T-helper 1 cell treated with Interleukin-12 subunit alpha and Interleukin-12 subunit beta and Interleukin-4 antibody, amounts not matched to agents 30 ng/mL and 1 ng/mL, for 36 hours (primary cell): ENCODE measurements at regions not wholly inside any gene's neighbourhood (a gene's known extent, or its start where the extent isn't known, plus 50 kb on each side); places are given as distances from the start of the nearest gene placed in this dataset.
"Not testable (repeated sequence)": the region's sequence is repeated elsewhere in the genome, so short reads cannot be mapped to it uniquely, and the experiment has no call there.

Source experiments
- intact Hi-C: fragments of 100-400 bp; cut with micrococcal nuclease; formaldehyde crosslinking; loops from one replicate; pipeline ENCODE4 v1.15.1; 2024

GRCh38 chr11:69869311-69869939, 50.2 kb upstream of the FGF3 start:
- intact Hi-C loops = no loop called here

- intact Hi-C loops = no loop called here
These were observed 51.5 kb upstream of the FGF3 start for GRCh38 chr11:69870766-69871165.

GRCh38 chr11:69873166-69874077, 54.2 kb upstream of the FGF3 start:
- intact Hi-C loops = no loop called here

GRCh38 chr11:69874178-69874983, 55.2 kb upstream of the FGF3 start:
- intact Hi-C loops = no loop called here

GRCh38 chr11:69874984-69875624, 55.9 kb upstream of the FGF3 start:
- intact Hi-C loops = no loop called here

- intact Hi-C loops = no loop called here
These were observed 56.8 kb upstream of the FGF3 start for GRCh38 chr11:69876013-69876412.

GRCh38 chr11:69877235-69877634, 58.0 kb upstream of the FGF3 start:
- intact Hi-C loops = no loop called here

GRCh38 chr11:69877704-69878103, 58.5 kb upstream of the FGF3 start:
- intact Hi-C loops = not testable (repeated sequence)

- intact Hi-C loops = no loop called here
These were observed 59.1 kb upstream of the FGF3 start for GRCh38 chr11:69878144-69878883.

- intact Hi-C loops = no loop called here
These were observed 59.9 kb upstream of the FGF3 start for GRCh38 chr11:69878927-69879728.

GRCh38 chr11:69879729-69880005, 60.5 kb upstream of the FGF3 start:
- intact Hi-C loops = no loop called here

GRCh38 chr11:69880041-69880825, 61.0 kb upstream of the FGF3 start:
- intact Hi-C loops = no loop called here

GRCh38 chr11:69880826-69881445, 61.7 kb upstream of the FGF3 start:
- intact Hi-C loops = no loop called here

GRCh38 chr11:69881467-69882269, 62.5 kb upstream of the FGF3 start:
- intact Hi-C loops = no loop called here

- intact Hi-C loops = no loop called here
These were observed 63.0 kb upstream of the FGF3 start for GRCh38 chr11:69882270-69882608.

- intact Hi-C loops = no loop called here
These were observed 64.4 kb upstream of the FGF3 start for GRCh38 chr11:69883292-69884255.

- intact Hi-C loops = no loop called here
These were observed 65.1 kb upstream of the FGF3 start for GRCh38 chr11:69884286-69884685.
